Vagina (tissue), 2 donors: ENCODE measurements at regions not wholly inside any gene's neighbourhood (a gene's known extent, or its start where the extent isn't known, plus 50 kb on each side); places are given as distances from the start of the nearest gene placed in this dataset.

Experiments used
- DNase-seq, 2 donors: peaks; one replicate each; pipeline ENCODE4 v3.0.0-alpha.2; 2017; ENCODE audit errors: extremely low spot score in 2 of 2
- H3K27ac ChIP-seq: fragments of 200-600 bp; sonication (generic); one replicate; pipeline ENCODE4 v1.5.1; 2019
- H3K27me3 ChIP-seq: fragments of 200-600 bp; sonication (generic); one replicate; pipeline ENCODE4 v1.5.1; 2019
- H3K36me3 ChIP-seq, 2 donors: fragments of 200-600 bp; sonication (generic); one replicate each; pipeline ENCODE4 v1.5.1; 2017 to 2019
- H3K4me1 ChIP-seq: fragments of 200-600 bp; sonication (generic); one replicate; pipeline ENCODE4 v1.5.1; 2019
- H3K4me3 ChIP-seq, 2 donors: fragments of 200-600 bp; sonication (generic); 1 replicate in 1 of 2; 2 replicates in 1 of 2; pipeline ENCODE4 v1.5.1; 2016 to 2019
- H3K9me3 ChIP-seq: fragments of 200-600 bp; sonication (generic); one replicate; pipeline ENCODE4 v1.5.1; 2019
- POLR2A ChIP-seq, 2 donors: fragments of 450-650 bp; IDR thresholded peaks; one replicate each; pipeline ENCODE4 v1.6.1; 2017; ENCODE audit warnings: antibody characterized with exemption in 2 of 2, mild to moderate bottlenecking in 2 of 2, moderate library complexity in 2 of 2
- POLR2AphosphoS5 ChIP-seq, 2 donors: sonication (generic); formaldehyde crosslinking; IDR thresholded peaks; one replicate each; pipeline ENCODE4 v1.9.0; 2017; ENCODE audit warnings: antibody characterized with exemption in 2 of 2, mild to moderate bottlenecking in 2 of 2, low read depth in 1 of 2; ENCODE audit not compliant: insufficient read depth in 1 of 2
- intact Hi-C: fragments of 100-400 bp; cut with DNase I; formaldehyde crosslinking; loops from one replicate; pipeline ENCODE4 v1.15.1; 2023
- TF ChIP-seq, protein P1 (sequence below), 3 experiments: fragments of 450-650 bp in 2 of 3; fragments of 200-600 bp in 1 of 3; sonication (generic) in 1 of 3; IDR thresholded peaks; one replicate each; pipeline ENCODE4 v1.5.1; 2017 to 2019; ENCODE audit warnings: antibody characterized with exemption in 3 of 3, mild to moderate bottlenecking in 2 of 3, moderate library complexity in 2 of 3

DNA sequence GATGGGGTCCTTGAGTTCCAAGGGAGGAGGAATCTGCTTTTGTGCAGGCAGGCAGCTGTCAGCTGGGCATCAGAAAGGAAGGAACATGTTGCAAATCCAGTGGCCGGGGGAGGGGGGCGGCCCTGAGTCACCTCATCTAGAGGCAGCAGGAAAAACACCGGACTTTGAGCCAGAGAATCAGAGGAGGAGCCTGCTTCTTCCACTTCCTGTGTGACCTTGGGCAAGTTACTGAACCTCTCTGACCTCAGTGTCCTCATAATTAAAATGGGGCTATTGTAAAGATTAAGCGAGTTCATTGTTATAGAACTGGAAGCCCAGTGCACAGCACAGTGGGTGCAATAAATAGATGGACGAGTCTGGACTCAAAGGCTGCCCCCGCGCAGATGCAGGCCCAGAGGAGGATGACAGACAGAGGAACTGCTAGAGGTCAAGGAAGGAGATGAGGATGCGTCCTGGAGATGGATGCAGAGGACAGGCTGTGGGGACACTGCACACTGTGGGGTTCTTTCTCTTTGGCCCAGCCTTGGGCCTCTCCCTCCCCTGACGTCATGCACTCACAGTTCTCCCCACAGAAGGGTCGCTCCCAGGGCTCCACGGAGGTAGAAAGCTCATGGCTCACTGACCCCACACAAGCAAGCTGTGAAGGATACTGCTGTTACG, 714.3 kb downstream of the MATN1 start:
- Histone ChIP-seq H3K27ac (no peak overlapping the region), H3K4me3 (no peak overlapping the region), H3K27me3 (no peaks in the 10 kb centered on the region), H3K4me1 (no peaks in the 10 kb centered on the region), H3K36me3 (no peaks in the 10 kb centered on the region), H3K9me3 (no peaks in the 10 kb centered on the region)
- no peak for DNase-seq
- intact Hi-C loops = no loop called here
- TF ChIP-seq POLR2AphosphoS5 (IDR thresholded peaks at IDR 0.05; ENCODE audit: insufficient read depth in 1 of 2, low read depth in 1 of 2) = no peak
- TF ChIP-seq, protein P1, sequence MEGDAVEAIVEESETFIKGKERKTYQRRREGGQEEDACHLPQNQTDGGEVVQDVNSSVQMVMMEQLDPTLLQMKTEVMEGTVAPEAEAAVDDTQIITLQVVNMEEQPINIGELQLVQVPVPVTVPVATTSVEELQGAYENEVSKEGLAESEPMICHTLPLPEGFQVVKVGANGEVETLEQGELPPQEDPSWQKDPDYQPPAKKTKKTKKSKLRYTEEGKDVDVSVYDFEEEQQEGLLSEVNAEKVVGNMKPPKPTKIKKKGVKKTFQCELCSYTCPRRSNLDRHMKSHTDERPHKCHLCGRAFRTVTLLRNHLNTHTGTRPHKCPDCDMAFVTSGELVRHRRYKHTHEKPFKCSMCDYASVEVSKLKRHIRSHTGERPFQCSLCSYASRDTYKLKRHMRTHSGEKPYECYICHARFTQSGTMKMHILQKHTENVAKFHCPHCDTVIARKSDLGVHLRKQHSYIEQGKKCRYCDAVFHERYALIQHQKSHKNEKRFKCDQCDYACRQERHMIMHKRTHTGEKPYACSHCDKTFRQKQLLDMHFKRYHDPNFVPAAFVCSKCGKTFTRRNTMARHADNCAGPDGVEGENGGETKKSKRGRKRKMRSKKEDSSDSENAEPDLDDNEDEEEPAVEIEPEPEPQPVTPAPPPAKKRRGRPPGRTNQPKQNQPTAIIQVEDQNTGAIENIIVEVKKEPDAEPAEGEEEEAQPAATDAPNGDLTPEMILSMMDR (IDR thresholded peaks at IDR 0.05) = no peak
- TF ChIP-seq POLR2A (IDR thresholded peaks at IDR 0.05) = no peak

DNA sequence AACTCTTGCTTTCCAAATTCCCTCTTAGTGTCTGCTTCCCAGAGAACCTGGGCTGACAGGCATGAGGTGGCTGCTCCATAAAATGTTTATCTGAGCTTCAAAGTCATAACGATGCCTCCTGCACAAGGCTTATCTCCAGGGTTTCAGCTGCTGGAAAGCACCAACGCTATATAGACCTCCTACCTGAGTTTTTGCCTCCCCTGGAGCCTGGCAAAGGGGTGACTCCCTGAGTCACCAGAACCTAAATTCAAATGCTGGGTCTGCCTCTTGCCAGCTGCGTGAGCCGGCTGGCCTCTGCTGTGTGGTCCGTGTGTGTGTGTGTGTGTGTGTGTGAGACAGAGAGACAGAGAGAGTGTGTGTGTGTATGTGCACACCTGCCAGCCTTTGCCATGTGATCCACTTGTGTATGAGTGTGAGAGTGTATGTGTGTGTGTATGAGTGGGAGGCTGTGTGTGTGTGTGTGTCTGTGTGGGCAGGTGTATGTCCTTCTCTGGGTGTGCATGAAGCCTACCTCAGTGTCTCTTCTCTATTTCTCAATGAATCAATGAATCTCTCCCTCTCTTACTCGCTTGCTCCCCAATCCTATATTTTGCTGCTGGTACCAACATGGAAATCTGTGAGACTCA, 714.9 kb downstream of the MATN1 start:
- H3K4me1 ChIP-seq = no peaks in the 10 kb centered on the region
- no peak overlapping the region for H3K27ac ChIP-seq
- no peak for DNase-seq
- intact Hi-C loops = no loop called here
- TF ChIP-seq POLR2A (IDR thresholded peaks at IDR 0.05) (no peak), POLR2AphosphoS5 (IDR thresholded peaks at IDR 0.05; ENCODE audit: insufficient read depth in 1 of 2, low read depth in 1 of 2) (no peak)
- TF ChIP-seq, protein P1 (IDR thresholded peaks at IDR 0.05) = no peak
- no peaks in the 10 kb centered on the region for H3K36me3 ChIP-seq
- H3K9me3 ChIP-seq = no peaks in the 10 kb centered on the region
- H3K4me3 ChIP-seq = no peak overlapping the region
- no peaks in the 10 kb centered on the region for H3K27me3 ChIP-seq

DNA sequence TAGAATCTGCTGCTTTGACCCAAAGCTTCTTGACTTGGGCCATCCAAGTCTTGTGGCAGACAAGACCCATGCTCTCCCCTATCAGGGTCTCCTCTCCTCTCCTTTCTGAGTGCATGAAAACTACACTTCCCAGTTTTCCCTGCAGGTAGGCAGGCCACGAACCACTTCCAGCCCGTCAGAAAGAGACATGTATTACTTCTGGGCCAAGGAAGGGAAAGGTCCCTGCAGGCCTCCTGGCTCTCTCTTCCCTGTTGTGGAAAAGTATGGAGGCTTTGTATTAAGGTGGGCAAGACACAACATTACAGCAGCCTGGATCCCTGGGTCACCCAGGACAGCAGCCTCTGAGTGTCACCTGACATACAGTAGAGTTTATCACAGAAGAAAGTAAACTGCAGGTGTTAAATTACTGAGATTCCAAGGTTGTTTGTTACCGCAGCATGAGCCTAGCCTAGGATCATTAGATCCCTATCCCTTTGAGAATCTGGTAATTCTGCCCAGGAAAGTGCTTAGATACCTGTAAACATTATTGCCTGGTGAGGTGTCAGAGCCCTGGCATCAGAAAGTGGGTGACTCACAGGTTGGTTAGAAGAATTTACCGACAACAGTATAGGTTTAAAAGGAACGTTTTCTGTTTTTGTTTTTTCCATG, 717.3 kb downstream of the MATN1 start:
- H3K4me3 ChIP-seq = no peak overlapping the region
- intact Hi-C loops = no loop called here
- DNase-seq = no peak
- no peaks in the 10 kb centered on the region for H3K36me3 ChIP-seq
- H3K27ac ChIP-seq = no peak overlapping the region
- TF ChIP-seq POLR2A (IDR thresholded peaks at IDR 0.05) = no peak
- TF ChIP-seq POLR2AphosphoS5 (IDR thresholded peaks at IDR 0.05; ENCODE audit: insufficient read depth in 1 of 2, low read depth in 1 of 2) = no peak
- TF ChIP-seq, protein P1 (IDR thresholded peaks at IDR 0.05) = no peak
- H3K27me3 ChIP-seq = no peaks in the 10 kb centered on the region
- H3K4me1 ChIP-seq = no peaks in the 10 kb centered on the region
- H3K9me3 ChIP-seq = no peaks in the 10 kb centered on the region

DNA sequence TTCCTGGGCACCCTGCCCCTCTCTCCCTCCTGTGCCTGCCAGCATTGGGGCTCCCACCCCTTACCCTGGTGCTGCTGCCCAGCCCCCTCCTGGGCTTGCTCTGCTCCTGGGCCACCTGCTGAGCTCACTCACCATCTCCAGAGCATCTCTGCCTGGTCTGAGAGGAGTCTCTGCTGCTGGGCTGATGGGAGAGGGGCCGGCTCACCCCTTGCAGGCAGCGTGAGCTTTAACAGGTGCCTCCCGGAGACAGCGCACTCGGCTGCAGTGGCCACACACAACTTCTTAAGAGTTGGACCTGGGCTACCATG, 721.7 kb downstream of the MATN1 start:
- intact Hi-C loops = no loop called here
- no peak for TF ChIP-seq POLR2A (IDR thresholded peaks at IDR 0.05)
- TF ChIP-seq, protein P1 (IDR thresholded peaks at IDR 0.05) = no peak
- TF ChIP-seq POLR2AphosphoS5 (IDR thresholded peaks at IDR 0.05; ENCODE audit: insufficient read depth in 1 of 2, low read depth in 1 of 2) = no peak
- Histone ChIP-seq H3K4me3 (no peak overlapping the region), H3K4me1 (no peaks in the 10 kb centered on the region), H3K27ac (no peak overlapping the region), H3K9me3 (no peaks in the 10 kb centered on the region), H3K27me3 (no peaks in the 10 kb centered on the region), H3K36me3 (no peaks in the 10 kb centered on the region)
- peak; percentile 67 to 93 for DNase-seq
